ENCODE measurements at regions not wholly inside any gene's neighbourhood (a gene's known extent, or its start where the extent isn't known, plus 50 kb on each side); places are given as distances from the start of the nearest gene placed in this dataset.

DNA sequence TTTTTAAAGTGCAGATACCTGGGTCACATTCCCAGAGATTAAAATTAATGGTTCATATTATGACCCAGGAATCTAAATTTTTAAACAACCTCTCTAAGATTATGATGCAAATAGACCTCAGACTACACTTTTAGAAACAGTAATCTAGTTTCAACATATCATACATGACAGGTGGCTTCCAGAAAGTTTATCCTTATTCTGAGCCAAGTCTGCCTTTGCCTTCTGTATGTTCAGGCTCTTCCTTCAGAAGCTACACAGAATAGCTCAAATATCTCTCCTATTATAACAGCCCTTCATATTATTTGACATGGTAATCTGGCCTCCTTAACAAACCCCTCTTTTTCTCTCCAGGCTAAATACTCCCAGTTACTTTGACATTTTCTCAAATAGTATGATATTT lies 101.9 kb downstream of the FZD1 start:
- TF ChIP-seq KLF13 (tag; IDR thresholded peaks at IDR 0.05; ENCODE audit: borderline replicate concordance, low read depth): no peak
- TF ChIP-seq, protein P1, sequence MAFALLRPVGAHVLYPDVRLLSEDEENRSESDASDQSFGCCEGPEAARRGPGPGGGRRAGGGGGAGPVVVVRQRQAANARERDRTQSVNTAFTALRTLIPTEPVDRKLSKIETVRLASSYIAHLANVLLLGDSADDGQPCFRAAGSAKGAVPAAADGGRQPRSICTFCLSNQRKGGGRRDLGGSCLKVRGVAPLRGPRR (CRISPR knock-in tag; IDR thresholded peaks at IDR 0.05): no peak
